NCI-H2029 (cell line): ENCODE measurements at regions not wholly inside any gene's neighbourhood (a gene's known extent, or its start where the extent isn't known, plus 50 kb on each side); places are given as distances from the start of the nearest gene placed in this dataset.
"Not testable (repeated sequence)": the region's sequence is repeated elsewhere in the genome, so short reads cannot be mapped to it uniquely, and the experiment has no call there.

Source experiments
- DNase-seq: peaks from one replicate; lab custom pipeline; 2025; lab: John Stamatoyannopoulos, UW

DNA sequence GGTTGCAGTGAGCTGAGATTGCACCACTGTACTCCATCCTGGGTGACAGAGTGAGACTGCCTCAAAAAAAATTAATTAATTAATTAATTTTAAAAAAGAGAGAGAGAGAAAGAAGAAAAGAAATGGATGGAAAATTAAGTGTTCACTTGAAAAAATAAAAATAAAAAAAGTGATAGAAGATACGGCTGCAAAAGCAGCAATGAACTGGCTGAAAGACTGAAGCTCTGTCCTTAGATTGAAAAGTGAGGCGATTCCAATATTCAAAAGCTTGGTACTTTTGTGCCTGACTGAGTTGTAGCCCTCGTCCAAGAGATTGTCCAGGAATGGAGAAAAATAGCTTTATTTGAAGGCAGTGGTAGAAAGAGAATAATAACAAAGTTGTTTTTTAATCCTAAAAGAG lies 154.6 kb downstream of the ADSS2 start:
- no peak for DNase-seq

DNA sequence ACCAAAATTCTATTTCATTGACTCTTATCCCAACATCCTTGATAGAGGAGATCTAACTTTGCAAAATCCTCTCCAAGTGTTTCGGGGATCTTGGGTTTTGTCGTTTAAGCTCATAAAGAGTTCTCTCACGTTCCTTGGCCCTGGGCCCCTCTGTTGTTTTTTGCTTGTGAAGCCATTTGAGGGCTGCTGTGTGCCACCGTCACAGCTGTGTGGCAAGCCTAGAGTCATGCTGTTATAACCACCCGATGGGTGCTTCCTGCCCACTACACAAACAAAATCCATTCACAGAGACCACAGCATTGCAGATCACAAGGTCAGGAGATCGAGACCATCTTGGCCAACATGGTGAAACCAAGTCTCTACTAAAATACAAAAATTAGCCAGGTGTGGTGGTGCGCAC lies 154.1 kb downstream of the ADSS2 start:
- no peak for DNase-seq

DNA sequence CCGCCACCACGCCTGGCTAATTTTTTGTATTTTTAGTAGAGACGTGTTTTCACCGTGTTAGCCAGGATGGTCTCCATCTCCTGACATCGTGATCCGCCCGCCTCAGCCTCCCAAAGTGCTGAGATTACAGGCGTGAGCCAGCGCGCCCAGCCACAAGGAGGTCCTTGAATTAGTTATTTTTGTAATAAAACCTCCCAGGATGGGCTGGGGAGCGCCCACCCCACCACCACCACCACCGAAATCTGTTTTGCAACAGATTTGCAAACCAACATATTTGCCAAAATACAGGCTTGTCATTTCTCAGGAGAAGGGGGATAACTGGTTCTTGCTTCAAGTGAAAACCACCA lies 151.7 kb downstream of the ADSS2 start:
- DNase-seq, result not testable (repeated sequence)

DNA sequence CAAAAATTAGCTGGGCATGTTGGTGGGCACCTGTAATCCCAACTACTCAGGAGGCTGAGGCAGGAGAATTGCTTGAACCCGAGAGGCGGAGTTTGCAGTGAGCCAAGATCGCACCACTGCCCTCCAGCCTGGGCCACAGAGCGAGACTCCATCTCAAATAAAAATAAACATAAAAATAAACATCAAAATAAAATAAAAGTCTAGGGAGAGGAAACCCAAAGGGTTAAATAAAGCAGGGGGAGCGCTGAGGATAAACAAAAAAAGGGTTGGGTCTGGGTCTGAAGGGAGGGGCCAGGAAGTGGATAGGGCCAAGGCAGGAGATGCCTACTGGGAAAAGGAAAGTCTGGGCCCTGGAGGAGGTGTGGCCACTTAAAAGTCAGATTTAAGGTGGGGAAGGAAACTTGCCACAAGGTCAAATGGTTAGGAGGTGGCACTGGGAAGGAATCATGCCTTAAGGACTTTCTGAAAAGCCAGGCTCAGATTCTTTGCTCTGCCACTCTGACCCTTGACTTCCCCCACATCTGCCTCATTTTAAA lies 150.0 kb downstream of the ADSS2 start:
- DNase-seq, result no peak

DNA sequence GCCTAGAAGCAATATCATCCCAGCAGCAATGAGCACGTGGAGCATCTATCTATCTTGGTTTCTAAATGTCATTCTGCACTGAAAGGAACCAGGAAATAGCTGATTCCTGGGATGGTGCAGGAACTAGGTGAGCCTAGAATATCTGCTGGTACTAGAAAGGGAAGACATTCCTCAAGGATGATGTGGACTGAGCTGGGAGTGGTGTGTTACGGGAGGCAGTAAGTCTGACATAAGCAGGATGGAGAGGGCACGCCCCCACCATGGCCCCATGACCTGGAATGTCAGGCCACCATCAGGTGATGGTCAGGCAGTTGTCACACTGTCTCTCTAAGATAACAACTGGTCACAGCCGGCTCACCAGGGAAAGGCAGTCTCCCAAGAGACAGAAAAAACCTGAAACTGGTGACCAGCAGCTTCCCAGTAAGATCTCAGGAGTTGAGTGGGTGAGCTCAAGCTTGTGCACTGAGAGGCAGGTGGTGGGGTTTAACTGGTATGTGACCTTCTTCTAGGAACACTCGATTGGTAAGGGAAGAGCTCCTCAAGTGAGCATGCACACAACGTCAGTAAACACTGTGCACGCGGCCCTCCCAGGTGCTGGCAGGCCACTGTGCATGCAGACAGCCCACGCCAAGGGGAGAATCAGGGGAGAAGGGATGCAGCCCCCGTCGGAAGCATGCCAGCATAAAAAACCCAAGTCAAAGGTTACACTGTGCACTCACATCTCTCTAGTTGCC lies 148.7 kb downstream of the ADSS2 start:
- DNase-seq, result peak; percentile 47

DNA sequence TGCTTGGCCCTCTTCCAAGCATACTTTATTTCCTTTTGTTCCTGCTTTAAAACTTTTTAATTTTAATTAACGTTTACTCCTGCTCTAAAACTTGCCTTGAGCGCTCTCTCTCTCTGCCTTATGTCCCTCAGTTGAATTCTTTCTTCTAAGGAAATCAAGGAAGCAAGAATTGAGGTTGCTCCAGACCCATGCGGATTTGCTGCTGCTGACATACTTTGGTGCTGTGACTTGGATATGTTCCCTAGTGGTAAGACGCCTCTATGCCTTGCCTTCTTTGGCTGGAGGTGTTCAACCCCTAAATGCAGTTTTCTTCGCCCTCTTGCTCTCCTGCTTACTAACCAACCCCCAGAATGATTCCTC lies 148.1 kb downstream of the ADSS2 start:
- no peak for DNase-seq

DNA sequence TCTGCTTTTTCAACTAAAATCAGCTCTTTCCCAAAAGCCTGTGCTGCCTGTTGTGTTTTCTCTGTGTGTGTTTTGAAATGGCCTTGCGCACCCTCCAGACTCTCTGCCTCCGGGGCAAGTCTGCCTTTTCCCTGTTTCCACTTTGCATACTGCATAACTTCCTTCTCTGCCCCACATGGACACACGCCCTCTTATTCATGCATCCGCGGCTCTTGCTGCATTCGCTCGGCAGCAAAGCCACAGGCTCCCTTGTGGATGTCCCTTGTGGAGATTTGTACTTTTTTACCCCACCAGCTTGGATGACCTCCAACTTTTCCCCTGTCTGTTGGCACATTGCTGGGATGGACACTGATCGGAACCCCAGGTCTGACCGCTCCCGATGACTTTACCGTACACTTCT lies 147.6 kb downstream of the ADSS2 start:
- DNase-seq, result no peak

DNA sequence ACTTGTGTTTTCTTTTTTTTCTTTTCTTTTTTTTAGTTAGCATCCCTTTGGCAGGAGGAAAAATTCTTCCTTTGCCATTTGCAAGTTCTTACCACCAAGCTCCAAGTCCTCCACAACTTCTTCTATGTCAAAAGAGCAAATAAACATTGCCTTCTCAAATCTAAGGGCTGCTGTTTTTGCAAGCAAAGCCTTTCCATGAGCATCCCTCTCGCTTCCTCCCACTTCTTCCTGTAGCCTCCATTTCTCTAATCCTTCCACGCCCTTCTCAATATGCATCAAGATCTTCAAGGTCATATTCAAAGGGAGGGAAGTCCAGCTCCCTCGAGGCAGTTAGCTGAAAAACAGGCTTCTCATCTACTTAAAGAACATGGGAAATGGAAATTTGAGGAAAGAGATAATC lies 147.1 kb downstream of the ADSS2 start:
- DNase-seq, result no peak

DNA sequence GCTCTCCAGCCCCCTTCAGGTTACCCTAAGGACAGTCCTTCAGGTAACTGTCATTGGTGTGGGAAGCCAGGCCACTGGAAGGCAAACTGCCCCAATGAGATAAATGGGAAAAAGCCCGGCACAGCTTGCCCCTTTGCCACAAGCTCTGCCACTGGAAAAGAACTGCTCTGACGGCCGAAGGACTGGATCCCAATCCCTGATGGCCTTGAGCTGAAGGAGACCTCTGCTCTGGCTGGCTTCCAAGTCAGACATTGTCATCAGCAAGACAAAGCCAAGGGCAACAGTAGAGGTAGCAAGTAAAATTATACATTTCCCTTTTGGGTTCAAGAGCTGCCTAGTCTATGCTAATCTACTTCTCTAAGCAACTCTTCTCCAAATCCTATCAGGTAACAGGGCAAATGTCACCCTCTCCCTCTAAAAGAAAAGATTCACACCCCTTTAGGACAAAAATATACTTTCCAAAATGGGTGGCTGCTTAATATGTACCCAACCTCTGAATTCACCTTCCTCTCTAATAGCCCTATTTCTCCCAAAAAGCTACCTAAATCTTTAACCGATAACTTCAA lies 145.8 kb downstream of the ADSS2 start:
- no peak for DNase-seq

DNA sequence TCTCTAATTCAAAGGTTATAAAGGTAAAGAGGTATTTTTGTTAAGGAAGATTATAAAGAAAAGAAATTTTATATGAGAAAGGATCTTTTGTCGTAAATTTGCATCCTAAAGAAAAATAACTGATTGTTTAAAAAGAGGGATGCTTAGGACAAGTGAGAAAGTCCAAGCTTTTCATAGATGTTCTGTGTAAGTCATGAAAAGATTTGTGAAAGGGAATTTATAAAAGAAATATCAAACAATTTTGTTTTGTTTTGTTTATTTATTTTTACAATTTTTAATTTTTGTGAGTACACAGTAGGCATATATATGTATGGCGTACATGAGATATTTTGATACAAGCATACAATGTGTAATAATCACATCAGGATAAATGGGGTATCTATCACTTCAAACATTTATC lies 145.2 kb downstream of the ADSS2 start:
- DNase-seq, result no peak

DNA sequence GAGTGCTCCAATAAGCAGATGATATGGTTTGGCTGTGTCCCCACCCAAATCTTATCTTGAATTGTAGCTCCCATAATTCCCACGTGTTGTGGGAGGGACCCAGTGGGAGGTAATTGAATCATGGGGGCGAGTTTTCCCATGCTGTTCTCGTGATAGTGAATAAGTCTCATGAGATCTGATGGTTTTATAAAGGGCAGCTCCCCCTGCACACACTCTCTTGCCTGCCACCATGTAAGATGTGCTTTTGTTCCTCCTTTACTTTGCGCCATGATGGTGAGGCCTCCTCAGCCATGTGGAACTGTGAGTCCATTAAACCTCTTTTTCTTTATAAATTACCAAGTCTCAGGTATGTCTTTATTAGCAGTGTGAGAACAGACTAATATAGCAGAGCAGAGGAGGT lies 142.5 kb downstream of the ADSS2 start:
- DNase-seq, result not testable (repeated sequence)

DNA sequence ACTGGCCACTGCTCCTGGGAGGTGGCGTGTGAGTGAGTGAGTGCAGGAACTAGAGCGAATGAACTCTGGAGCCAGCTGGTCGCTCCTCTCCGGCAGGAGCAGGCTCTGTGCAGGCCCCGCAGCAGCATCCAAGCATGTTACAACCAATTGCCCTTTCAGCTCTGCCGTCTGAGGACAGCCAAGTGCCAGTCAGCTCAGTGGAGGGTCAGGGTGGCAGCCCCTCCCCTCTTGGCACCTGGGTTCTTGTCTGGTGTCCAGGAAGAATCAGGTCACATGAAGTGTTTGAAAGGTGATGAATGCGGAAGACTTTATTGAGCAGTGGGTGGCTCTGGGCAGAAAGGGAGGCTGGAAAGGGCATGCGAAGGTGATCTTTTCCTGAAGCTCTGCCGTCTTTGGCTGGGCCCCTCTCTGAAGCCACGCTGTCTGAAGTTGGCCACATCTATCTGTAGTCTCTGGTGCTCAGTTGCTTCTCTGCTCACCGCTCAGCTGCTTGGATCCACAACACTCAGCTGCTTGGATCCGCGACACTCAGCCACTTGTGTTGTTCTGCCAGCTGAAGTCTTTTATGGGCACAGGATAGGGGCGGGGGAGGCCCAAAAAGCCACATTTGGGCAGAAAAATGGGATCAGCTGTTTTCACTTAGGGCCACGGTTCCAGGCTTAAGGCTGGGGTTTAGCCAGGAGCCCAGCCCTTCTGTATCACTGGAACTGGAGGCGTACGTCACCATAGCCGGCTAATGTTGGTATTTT lies 139.8 kb downstream of the ADSS2 start:
- no peak for DNase-seq

DNA sequence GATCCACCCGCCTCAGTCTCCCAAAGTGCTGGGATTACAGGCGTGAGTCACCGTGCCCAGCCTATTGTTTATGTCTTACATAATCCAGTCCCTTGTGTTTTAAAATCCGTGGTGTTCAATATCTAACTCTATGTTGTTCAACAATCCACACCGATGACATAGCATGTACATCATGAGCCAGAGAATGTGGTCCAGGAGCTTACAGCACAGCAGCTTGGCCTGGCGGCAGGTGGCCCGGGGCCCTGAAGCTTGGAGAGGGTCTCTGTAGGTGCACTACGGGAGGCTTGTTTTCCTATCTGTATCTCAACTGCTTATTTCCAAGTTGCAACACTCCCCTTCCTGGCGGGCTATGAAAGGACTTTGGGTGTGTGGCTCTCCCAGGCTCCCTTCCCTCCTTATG lies 138.4 kb downstream of the ADSS2 start:
- DNase-seq, result no peak

DNA sequence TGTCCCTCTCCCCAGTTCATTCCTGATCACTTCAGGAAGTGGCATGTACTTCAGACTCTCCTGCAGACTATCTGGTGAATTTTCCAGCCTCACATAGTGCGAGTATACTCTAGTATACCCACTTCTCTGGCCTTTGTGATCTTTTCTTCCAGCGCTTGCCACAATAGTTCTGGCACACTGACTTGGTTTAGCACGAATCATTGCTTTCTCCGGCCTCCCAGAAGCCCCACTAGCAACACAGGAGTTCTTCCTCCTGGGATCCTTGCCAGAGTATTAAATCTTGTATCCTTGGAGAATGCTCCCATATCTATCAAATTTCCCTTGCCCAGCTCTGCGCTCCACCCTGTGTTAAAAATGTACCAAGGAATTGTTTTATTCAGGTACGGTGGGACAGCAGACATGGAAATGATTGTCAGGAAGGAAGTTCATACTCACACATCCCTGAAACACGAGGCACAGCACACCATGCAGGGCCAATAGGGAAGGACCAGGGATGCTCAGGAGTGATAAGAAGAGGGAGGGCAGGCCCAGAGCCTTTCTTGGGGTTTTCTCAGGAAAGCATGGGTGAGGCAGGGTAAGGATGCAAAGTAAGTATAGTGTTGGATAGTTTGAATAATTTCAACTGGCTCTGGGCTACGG lies 136.7 kb downstream of the ADSS2 start:
- no peak for DNase-seq

DNA sequence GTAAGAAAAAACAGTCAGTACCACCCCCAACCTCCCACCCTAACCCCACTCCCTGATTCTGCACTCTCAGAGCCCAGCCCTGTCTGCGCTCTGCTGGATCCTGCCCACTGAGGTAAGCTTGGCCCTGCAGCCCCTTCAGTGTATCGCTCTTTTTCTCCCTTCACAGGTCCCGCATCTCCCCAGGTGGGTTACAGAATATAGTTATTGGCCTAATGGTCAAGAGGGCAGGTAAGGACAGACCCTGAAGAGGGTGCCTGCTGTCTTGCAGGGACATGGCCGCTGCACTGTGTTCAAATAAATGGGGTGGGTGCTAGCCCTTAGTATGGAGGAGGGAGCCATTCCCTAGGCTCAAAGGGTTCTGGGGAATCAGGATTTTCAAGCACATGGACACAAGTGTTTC lies 135.7 kb downstream of the ADSS2 start:
- no peak for DNase-seq

DNA sequence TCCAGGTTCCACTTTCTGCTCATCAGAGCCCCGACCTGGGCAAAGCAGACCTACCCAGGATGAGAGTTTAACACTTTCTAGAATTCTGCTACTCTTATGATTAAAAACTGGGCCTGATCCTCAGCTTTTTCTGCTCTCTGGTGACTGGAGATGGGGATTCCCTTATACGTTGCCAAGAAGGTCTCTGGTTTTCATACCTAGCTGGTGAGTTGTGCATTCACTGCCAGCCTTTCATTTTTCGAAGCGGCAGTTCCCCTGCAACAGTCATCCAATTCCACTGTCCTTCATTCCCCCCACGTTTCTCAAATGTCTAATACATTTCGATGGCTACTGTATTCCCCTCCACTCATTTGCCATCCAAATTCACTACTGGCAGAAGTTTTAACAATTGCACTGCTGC lies 135.3 kb downstream of the ADSS2 start:
- no peak for DNase-seq

DNA sequence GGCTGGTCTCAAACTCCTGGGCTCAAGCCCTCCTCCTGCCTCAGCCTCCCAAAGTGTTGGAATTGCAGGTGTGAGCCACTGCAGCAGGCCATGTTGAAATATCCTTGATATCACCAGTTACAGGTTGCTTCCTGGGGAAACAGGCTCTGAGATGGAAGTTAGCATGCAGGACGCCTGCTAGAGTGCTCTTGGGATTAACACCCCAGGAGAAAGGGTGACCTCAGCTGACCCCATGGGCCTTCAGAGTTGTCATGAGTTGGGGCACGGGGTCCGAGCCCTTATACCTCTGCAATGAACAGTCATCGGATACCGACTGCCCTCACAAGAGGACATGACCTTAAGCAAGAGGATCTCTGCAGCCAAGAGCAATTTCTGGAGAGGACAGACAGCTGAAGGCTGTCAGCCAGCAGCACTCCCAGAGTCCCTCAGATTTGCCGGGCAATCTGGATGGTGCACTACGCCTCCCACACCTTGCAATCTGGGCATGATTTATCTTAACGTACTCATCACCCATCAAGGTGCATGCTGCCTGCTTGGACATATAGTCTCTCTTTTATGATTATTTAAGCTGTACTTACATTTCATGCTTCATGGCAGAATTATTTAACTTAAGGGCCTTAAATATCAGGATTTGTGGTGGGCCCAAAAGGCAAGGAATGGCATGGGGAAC lies 134.6 kb downstream of the ADSS2 start:
- no peak for DNase-seq

DNA sequence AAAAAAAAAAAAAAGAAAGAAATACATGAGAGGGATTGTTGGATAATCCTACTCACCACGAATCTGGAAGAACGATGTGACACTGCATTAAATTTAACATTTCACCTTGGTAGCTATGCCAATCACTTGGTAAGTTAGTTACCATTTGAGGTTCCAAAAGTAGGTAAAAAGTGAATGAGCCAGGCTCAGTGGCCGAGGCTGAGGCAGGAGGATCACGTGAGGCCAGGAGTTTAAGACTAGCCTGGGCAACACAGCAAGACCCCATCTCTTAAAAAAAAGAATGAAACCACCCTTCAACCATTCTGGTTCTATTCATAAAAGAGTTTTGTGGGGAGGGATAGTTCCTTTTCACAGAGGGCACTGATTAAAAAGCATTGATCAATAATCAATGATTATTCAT lies 133.6 kb downstream of the ADSS2 start:
- no peak for DNase-seq

DNA sequence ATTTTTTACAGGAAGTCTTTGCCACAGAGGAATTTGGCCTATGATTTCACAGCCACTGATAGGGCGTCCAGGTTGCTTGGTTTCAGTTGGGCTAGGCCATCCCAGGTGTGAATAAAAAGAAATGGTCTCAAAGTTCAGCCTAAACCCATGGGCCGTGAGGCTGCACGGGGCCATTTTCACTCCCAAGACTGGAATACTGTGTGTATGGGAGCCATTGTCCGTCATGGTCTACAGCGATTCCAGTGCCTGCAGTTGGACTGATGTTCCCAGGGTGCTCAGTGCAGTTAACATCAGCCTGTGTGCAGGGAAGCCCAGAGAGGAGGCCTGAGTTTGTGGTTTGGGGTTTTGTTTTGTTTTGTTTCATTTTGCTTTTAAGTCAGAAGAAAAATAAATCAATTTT lies 133.2 kb downstream of the ADSS2 start:
- no peak for DNase-seq

DNA sequence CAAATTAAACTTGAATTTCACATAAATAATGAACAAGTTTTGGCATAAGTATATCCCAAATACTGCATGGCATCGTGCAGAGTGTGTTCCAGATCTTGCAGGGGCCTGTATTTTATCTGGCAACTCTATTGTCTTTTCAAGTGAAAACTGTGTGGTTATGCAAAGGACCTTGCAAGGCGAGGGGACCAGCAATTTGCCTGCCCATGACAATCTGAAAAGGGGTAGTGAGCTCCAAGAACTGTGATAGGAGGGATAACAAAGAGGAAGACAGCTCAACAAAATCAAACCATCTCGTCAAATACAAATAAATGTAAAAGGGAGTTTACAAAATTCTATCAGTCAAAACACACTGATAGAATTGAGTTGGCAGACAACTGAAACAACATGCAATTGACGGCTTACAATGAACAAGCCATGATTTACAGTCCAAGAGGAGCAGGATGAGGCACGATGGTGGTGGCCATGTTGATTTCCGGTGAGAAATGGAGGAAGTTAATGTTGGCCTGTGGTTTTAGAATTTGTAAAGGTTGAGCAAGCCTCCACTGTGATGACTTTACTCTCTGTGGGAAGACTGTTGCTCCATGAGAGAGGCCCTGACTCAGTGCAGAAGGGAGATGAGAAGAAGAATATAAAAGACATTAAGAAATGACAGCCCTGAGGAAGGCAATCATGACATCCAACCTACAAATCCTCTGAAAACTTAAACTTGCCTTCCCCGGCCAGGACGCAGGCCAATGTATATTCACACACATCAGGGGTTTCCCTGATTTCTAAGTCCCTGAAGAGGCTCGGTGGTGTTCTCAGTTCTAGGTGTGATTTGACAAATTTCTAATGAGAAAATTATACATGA lies 132.2 kb downstream of the ADSS2 start:
- no peak for DNase-seq

DNA sequence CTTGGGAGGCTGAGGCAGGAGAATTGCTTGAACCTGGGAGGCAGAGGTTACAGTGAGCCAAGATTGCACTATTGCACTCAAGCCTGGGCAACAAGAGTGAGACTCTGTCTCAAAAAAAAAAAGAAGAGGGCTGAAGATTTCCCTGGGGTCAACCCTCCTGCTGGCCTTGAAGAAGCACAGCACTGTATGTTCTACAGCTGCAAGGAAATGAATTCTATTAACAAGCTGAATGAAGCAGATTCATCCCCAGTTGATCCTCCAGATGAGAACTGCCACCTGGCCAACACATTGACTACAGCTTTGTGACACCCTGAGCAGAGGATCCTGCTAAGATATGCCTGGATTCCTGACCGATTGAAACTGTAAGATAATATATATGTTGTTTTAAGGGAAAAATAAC lies 129.5 kb downstream of the ADSS2 start:
- DNase-seq, result no peak
